Testis (tissue), 2 donors: ENCODE measurements at regions not wholly inside any gene's neighbourhood (a gene's known extent, or its start where the extent isn't known, plus 50 kb on each side); places are given as distances from the start of the nearest gene placed in this dataset.

Experiments used
- DNase-seq: peaks from one replicate; pipeline ENCODE4 v3.0.0-alpha.2; 2019
- H3K27ac ChIP-seq, 2 donors: fragments of 200-600 bp; sonication (generic); one replicate each; pipeline ENCODE4 v1.5.1; 2019
- H3K27me3 ChIP-seq: fragments of 200-600 bp; sonication (generic); one replicate; pipeline ENCODE4 v1.5.1; 2019
- H3K36me3 ChIP-seq: fragments of 200-600 bp; sonication (generic); one replicate; pipeline ENCODE4 v1.5.1; 2017; ENCODE audit warnings: low read depth; ENCODE audit errors: missing control alignments
- H3K4me1 ChIP-seq: fragments of 200-600 bp; sonication (generic); one replicate; pipeline ENCODE4 v1.5.1; 2019
- H3K4me3 ChIP-seq, 2 donors: fragments of 200-600 bp; sonication (generic); one replicate each; pipeline ENCODE4 v1.5.1; 2017 to 2019
- H3K9me3 ChIP-seq: fragments of 200-600 bp; sonication (generic); one replicate; pipeline ENCODE4 v1.5.1; 2017
- POLR2A ChIP-seq: fragments of 450-650 bp; IDR thresholded peaks from one replicate; pipeline ENCODE4 v1.6.1; 2017; ENCODE audit warnings: antibody characterized with exemption, mild to moderate bottlenecking, moderate library complexity
- WGBS, 2 donors: methylation state at CpG; one replicate each; pipeline ENCODE4 v1.1.5; 2018; 5-methylcytosine and 5-hydroxymethylcytosine counted together
- intact Hi-C: fragments of 100-400 bp; cut with DNase I; formaldehyde crosslinking; loops from one replicate; pipeline ENCODE4 v1.15.1; 2023; ENCODE audit warnings: low total_unique reads
- TF ChIP-seq, protein P1 (sequence below), 3 experiments: fragments of 450-650 bp in 2 of 3; fragments of 200-600 bp in 1 of 3; sonication (generic) in 1 of 3; IDR thresholded peaks; one replicate each; pipeline ENCODE4 v1.5.1; 2016 to 2019; ENCODE audit warnings: antibody characterized with exemption in 3 of 3, mild to moderate bottlenecking in 2 of 3, moderate library complexity in 1 of 3

DNA sequence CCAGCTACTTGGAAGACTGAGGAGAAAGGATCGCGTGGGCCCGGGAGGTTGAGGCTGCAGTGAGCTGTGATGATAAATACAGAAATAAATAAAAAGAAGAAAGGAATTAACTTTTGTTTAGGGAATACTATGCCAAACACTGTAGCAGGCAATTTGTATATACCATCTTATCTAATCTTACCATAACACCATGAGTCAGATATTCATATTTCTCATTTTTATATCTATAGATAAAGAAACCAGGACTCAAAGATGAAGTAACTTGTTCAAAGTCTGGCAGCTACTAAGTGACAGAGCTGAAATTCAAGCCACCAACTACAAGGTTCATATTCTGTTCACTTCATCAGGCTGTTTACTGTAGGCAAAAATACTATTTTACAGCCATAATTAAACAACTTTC lies 119.2 kb upstream of the SLC39A10 start:
- H3K9me3 ChIP-seq, result no peaks in the 10 kb centered on the region
- intact Hi-C loops, result no loop called here
- peaks cover 14% of the 10 kb centered on the region for H3K4me1 ChIP-seq
- TF ChIP-seq, protein P1, sequence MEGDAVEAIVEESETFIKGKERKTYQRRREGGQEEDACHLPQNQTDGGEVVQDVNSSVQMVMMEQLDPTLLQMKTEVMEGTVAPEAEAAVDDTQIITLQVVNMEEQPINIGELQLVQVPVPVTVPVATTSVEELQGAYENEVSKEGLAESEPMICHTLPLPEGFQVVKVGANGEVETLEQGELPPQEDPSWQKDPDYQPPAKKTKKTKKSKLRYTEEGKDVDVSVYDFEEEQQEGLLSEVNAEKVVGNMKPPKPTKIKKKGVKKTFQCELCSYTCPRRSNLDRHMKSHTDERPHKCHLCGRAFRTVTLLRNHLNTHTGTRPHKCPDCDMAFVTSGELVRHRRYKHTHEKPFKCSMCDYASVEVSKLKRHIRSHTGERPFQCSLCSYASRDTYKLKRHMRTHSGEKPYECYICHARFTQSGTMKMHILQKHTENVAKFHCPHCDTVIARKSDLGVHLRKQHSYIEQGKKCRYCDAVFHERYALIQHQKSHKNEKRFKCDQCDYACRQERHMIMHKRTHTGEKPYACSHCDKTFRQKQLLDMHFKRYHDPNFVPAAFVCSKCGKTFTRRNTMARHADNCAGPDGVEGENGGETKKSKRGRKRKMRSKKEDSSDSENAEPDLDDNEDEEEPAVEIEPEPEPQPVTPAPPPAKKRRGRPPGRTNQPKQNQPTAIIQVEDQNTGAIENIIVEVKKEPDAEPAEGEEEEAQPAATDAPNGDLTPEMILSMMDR (IDR thresholded peaks at IDR 0.05), result no peak
- TF ChIP-seq POLR2A, result no peak
- WGBS, 2 donors, result 90 to 94% methylated on average over 3 of the region's 3 CpGs
- no peaks in the 10 kb centered on the region for H3K27me3 ChIP-seq
- no peaks in the 10 kb centered on the region for H3K36me3 ChIP-seq
- no peak overlapping the region for H3K4me3 ChIP-seq
- no peak for DNase-seq
- H3K27ac ChIP-seq, result no peak overlapping the region

DNA sequence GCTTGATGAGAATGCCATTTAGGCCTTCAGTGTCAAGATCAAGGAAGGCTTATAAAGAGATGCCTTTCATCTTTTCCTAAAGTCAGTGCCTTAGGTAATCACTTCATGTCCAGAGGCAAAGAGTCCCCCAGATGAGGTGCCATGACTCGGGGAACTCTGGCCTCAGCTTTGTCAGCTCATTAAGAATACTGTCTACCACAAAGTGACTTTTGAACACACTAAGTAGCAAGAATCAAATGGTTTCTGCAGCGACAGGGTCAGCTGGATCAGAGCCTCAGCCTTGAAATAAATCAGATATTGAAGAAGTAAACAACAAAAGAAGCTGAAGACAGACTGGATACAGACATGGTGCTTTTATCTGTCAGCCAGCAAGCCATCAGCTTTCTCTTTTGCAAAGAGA lies 120.1 kb upstream of the SLC39A10 start:
- peaks cover 23% of the 10 kb centered on the region for H3K4me1 ChIP-seq
- no peak for DNase-seq
- no peak overlapping the region for H3K27ac ChIP-seq
- intact Hi-C loops, result no loop called here
- TF ChIP-seq POLR2A, result no peak
- TF ChIP-seq, protein P1 (IDR thresholded peaks at IDR 0.05), result no peak
- H3K9me3 ChIP-seq, result no peaks in the 10 kb centered on the region
- H3K4me3 ChIP-seq, result no peak overlapping the region
- H3K27me3 ChIP-seq, result no peaks in the 10 kb centered on the region
- no peaks in the 10 kb centered on the region for H3K36me3 ChIP-seq
- 56 to 60% methylated on average over 2 of the region's 2 CpGs for WGBS, 2 donors

DNA sequence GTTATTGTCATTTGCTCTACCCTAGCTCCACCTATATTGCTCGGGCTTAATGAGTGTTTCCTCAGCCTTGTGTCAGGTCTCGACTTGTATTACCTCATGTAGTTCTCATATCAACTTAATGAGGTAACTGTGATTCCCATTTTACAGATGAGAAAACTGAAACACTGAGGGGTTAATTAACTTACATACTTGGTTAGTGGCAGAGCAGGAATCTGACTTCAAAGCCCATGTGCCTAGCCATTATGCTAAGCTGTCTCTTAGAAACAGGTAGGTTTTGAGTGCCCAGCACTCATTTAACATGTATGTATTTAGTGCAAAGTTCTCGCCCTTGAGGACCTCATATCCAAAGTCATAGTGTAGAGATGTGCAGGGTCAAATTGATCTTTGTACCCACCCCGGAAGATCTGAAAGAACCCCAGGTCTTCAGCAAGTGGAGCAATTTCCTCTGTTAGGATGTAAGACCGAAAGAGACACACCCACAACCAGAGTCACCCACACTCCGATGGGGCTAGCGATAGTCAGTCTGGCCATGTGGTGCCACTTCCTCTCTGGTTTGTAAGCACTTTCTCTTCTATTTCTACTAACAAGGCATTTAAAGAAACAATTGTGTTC lies 121.0 kb upstream of the SLC39A10 start:
- intact Hi-C loops, result no loop called here
- H3K27ac ChIP-seq, result no peak overlapping the region
- no peaks in the 10 kb centered on the region for H3K9me3 ChIP-seq
- no peaks in the 10 kb centered on the region for H3K27me3 ChIP-seq
- no peak overlapping the region for H3K4me3 ChIP-seq
- peaks cover 27% of the 10 kb centered on the region for H3K4me1 ChIP-seq
- DNase-seq, result peak; percentile 37
- 83 to 85% methylated on average over 7 of the region's 7 CpGs for WGBS, 2 donors
- no peaks in the 10 kb centered on the region for H3K36me3 ChIP-seq
- no peak for TF ChIP-seq POLR2A
- TF ChIP-seq, protein P1 (IDR thresholded peaks at IDR 0.05), result no peak

DNA sequence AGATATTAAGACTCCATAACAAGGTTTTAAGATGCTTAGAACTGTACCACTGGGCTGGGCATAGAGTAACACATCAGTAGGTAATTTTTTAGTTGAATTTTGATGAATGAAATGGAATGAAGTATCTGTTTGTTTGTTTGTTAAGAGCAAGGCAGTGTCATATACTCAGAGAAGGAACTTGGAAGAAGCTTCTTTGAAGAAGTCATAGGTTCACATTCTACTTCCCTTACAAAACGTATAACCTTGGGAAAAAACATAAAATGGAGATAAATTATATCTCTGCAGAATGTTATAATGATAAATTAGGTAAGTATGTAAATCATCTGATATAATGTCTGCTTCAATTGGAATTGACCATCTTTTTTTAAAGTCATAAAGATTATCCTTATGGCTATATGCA lies 122.1 kb upstream of the SLC39A10 start:
- H3K27me3 ChIP-seq, result no peaks in the 10 kb centered on the region
- no peak for DNase-seq
- whole genome bisulfite sequencing, 2 donors, result 53 to 57% methylated on average over 1 of the region's 1 CpG
- peak overlapping the region in 1 of 2 donors; percentile 64 for H3K27ac ChIP-seq
- H3K4me3 ChIP-seq, result no peak overlapping the region
- intact Hi-C loops, result no loop called here
- H3K36me3 ChIP-seq, result no peaks in the 10 kb centered on the region
- peaks cover 27% of the 10 kb centered on the region for H3K4me1 ChIP-seq
- no peaks in the 10 kb centered on the region for H3K9me3 ChIP-seq
- TF ChIP-seq, protein P1 (IDR thresholded peaks at IDR 0.05), result no peak
- TF ChIP-seq POLR2A, result no peak
